SH-SY5Y (cell line): ENCODE measurements at regions not wholly inside any gene's neighbourhood (a gene's known extent, or its start where the extent isn't known, plus 50 kb on each side); places are given as distances from the start of the nearest gene placed in this dataset.

Experiments used
- GATA2 ChIP-seq: IDR thresholded peaks from 2 replicates; pipeline ENCODE4 v1.6.1; 2011; ENCODE audit warnings: mild to moderate bottlenecking, low read depth, low read length
- GATA3 ChIP-seq: IDR thresholded peaks from 2 replicates; pipeline ENCODE4 v1.6.1; 2011; ENCODE audit warnings: low read depth, mild to moderate bottlenecking, low read length, moderate library complexity

DNA sequence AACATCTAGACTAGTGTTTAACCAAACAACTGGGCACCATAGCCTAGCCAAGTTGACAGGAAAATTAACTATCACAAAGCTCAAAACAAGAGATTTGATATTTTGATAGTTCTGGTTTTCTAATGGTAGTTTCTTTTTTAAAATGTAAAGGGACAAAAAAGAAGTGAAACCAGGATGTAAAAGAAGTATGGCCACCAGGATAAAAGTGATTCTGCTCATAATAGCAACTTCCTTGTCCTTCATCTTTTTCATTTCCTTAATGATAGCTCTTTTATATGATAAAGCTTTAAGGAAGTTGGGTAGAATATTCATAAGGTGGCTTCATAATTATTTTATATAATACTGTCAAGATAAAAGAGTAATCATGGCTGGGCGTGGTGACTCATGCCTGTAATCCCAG is 139.1 kb downstream of the BASP1 start:
- TF ChIP-seq GATA2 (no peak), GATA3 (no peak)
